Left lung (tissue), 4 donors: ENCODE measurements at regions not wholly inside any gene's neighbourhood (a gene's known extent, or its start where the extent isn't known, plus 50 kb on each side); places are given as distances from the start of the nearest gene placed in this dataset.

Source experiments
- ATAC-seq: fragments of 200-7000 bp; cut with Tn5 transposase; one replicate; pipeline ENCODE4 v1.9.1; 2020; ENCODE audit warnings: moderate library complexity
- DNase-seq, 4 donors: peaks; one replicate each; pipeline ENCODE4 v3.0.0-alpha.2; 2013 to 2020
- H3K27ac ChIP-seq, 2 donors: fragments of 200-600 bp; sonication (generic) in 1 of 2; one replicate each; pipeline versions ENCODE4 v1.5.0 to v1.8.0; 2020 to 2021
- H3K27me3 ChIP-seq, 2 donors: fragments of 200-600 bp; sonication (generic) in 1 of 2; one replicate each; pipeline versions ENCODE4 v1.5.0 to v1.8.0; 2020 to 2021
- H3K36me3 ChIP-seq, 2 donors: fragments of 200-600 bp; sonication (generic) in 1 of 2; one replicate each; pipeline versions ENCODE4 v1.5.0 to v1.8.0; 2020 to 2021
- H3K4me1 ChIP-seq, 2 donors: fragments of 200-600 bp; one replicate each; pipeline ENCODE4 v1.8.0; 2021
- H3K4me3 ChIP-seq, 2 donors: fragments of 200-600 bp; sonication (generic) in 1 of 2; one replicate each; pipeline versions ENCODE4 v1.5.0 to v1.8.0; 2020 to 2021; ENCODE audit warnings: mild to moderate bottlenecking in 1 of 2
- H3K9me3 ChIP-seq, 2 donors: fragments of 200-600 bp; sonication (generic) in 1 of 2; one replicate each; pipeline versions ENCODE4 v1.5.0 to v1.8.0; 2020 to 2021
- CTCF ChIP-seq, 2 donors: fragments of 200-600 bp; sonication (generic) in 1 of 2; IDR thresholded peaks; one replicate each; pipeline versions ENCODE4 v1.5.0 to v1.8.0; 2021; ENCODE audit warnings: antibody characterized with exemption in 2 of 2
- intact Hi-C, 2 donors: fragments of 100-400 bp; cut with DNase I; formaldehyde crosslinking; loops; one replicate each; pipeline versions ENCODE4 v1.11.2 to v1.14.2; 2022
- donor health status: DM: no; HTN: yes; CAD: no.
- donor health status: DM: no; HTN: no; CAD: no.

GRCh38 chr21:32834211-32834915, 62.8 kb upstream of the PAXBP1 start:
- no peak for DNase-seq
- intact Hi-C loops: loop anchor here in 1 of 2 donors (10.0 kb wide), 1 partner anchor 360 kb away; no protein-coding TSS in a partner anchor

GRCh38 chr21:32834916-32835235, 63.3 kb upstream of the PAXBP1 start:
- no peak overlapping the region for H3K4me3 ChIP-seq
- peaks cover 0 to 9% of the 10 kb centered on the region in 2 donors for H3K9me3 ChIP-seq
- H3K27ac ChIP-seq: no peak overlapping the region
- no peaks in the 10 kb centered on the region for H3K27me3 ChIP-seq
- TF ChIP-seq CTCF (IDR thresholded peaks at IDR 0.05): no peak
- ATAC-seq: no peak
- H3K4me1 ChIP-seq: no peaks in the 10 kb centered on the region
- no peak for DNase-seq
- H3K36me3 ChIP-seq: no peaks in the 10 kb centered on the region
- intact Hi-C loops: loop anchor here in 1 of 2 donors (10.0 kb wide), 1 partner anchor 360 kb away; no protein-coding TSS in a partner anchor

More at GRCh38 chr21:32834211-32834915, 62.8 kb upstream of the PAXBP1 start:
- Histone ChIP-seq H3K4me3 (no peak overlapping the region), H3K36me3 (no peaks in the 10 kb centered on the region), H3K9me3 (peaks cover 0 to 9% of the 10 kb centered on the region in 2 donors), H3K27ac (no peak overlapping the region), H3K27me3 (no peaks in the 10 kb centered on the region), H3K4me1 (no peaks in the 10 kb centered on the region)
- no peak for TF ChIP-seq CTCF (IDR thresholded peaks at IDR 0.05)
- ATAC-seq: no peak

- intact Hi-C loops: loop anchor here in 1 of 2 donors (10.0 kb wide), 1 partner anchor 283 kb away; no protein-coding TSS in a partner anchor
- H3K9me3 ChIP-seq: no peaks in the 10 kb centered on the region
- TF ChIP-seq CTCF (IDR thresholded peaks at IDR 0.05): no peak
- no peaks in the 10 kb centered on the region for H3K27me3 ChIP-seq
- H3K27ac ChIP-seq: no peak overlapping the region
- ATAC-seq (no peak), DNase-seq (no peak)
- H3K36me3 ChIP-seq: no peaks in the 10 kb centered on the region
- H3K4me1 ChIP-seq: no peaks in the 10 kb centered on the region
- H3K4me3 ChIP-seq: no peak overlapping the region
These were observed 70.6 kb upstream of the PAXBP1 start for GRCh38 chr21:32842146-32842545.

DNA sequence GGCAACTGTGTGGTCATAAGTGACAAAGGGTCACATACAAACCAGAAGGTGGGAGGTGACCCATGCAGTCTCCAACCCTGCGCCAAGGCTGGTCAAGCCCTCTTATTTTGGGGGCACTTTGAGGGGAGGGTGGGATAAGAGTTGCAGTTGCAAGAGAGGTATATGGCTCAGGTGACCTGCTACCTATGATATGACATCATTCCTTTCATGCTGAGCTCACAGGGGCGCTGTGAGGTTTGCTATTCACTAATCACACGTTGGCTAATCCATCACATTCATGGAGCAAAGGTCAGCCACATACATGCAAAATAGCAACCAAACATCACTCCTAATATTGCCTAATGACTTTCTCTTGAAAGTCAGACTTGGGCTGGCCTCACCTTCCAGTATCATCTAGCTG, 72.0 kb upstream of the PAXBP1 start:
- H3K27ac ChIP-seq: no peak overlapping the region
- no peak for ATAC-seq
- no peak for TF ChIP-seq CTCF (IDR thresholded peaks at IDR 0.05)
- intact Hi-C loops: loop anchor here in 1 of 2 donors (10.0 kb wide), 1 partner anchor 281 kb away; no protein-coding TSS in a partner anchor
- H3K4me1 ChIP-seq: no peaks in the 10 kb centered on the region
- H3K27me3 ChIP-seq: no peaks in the 10 kb centered on the region
- no peaks in the 10 kb centered on the region for H3K9me3 ChIP-seq
- no peak overlapping the region for H3K4me3 ChIP-seq
- DNase-seq: no peak
- no peaks in the 10 kb centered on the region for H3K36me3 ChIP-seq

DNA sequence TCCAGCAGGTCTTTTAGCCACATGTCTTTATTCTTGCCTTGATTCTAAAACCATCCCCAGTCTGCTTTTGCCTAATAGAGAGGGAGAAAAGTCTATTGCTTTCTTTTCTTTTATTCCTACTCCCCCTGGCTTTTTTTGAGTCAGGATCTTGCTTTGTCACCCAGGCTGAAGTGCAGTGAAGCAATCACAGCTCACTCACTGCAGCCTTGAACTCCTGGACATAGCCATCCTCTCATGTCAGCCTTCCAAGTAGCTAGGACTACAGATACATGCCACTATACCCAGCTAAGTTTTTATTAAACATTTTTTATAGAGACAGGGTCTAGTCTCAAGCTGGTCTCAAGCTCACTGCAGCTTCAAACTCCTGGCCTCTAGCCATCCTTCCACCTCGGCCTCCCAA, 72.5 kb upstream of the PAXBP1 start:
- ATAC-seq: no peak

More for the DNA sequence above, 72.5 kb upstream of the PAXBP1 start:
- Histone ChIP-seq H3K4me3 (no peak overlapping the region), H3K9me3 (no peaks in the 10 kb centered on the region), H3K4me1 (no peaks in the 10 kb centered on the region), H3K27ac (no peak overlapping the region), H3K27me3 (peaks cover 0 to 2% of the 10 kb centered on the region in 2 donors), H3K36me3 (no peaks in the 10 kb centered on the region)
- no peak for DNase-seq
- intact Hi-C loops: loop anchor here in 1 of 2 donors (10.0 kb wide), 1 partner anchor 281 kb away; no protein-coding TSS in a partner anchor
- no peak for TF ChIP-seq CTCF (IDR thresholded peaks at IDR 0.05)
